Esophagus squamous epithelium (tissue), 4 donors: ENCODE measurements at regions not wholly inside any gene's neighbourhood (a gene's known extent, or its start where the extent isn't known, plus 50 kb on each side); places are given as distances from the start of the nearest gene placed in this dataset.

Source experiments
- POLR2A ChIP-seq, 4 donors: fragments of 450-650 bp; IDR thresholded peaks; one replicate each; pipeline ENCODE4 v1.6.1; 2017; ENCODE audit warnings: antibody characterized with exemption in 4 of 4, mild to moderate bottlenecking in 4 of 4, moderate library complexity in 3 of 4
- TF ChIP-seq, protein P1 (sequence below), 6 experiments: fragments of 450-650 bp in 4 of 6; fragments of 200-600 bp in 2 of 6; sonication (generic) in 2 of 6; IDR thresholded peaks; one replicate each; pipeline ENCODE4 v1.5.1; 2016 to 2019; ENCODE audit warnings: antibody characterized with exemption in 6 of 6, mild to moderate bottlenecking in 4 of 6, moderate library complexity in 4 of 6

DNA sequence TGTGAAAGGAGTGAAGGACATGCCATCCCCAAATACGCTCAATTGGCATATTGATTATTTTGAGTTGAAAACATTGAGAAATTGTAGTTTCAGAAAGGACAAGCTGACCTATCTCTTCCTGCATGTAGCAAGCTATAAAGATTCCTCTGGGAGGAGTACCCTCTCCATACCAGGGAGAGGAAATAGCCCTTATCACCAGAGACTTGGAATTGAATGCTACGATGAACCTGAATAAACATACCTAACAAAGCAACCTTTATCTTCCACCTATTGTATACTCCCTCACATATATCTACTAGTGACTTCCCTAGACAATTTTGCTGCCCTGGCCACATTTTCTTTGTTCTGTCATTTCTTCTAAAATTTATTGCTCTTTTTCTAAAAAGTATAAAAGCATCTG is 150.2 kb upstream of the EEPD1 start:
- TF ChIP-seq, protein P1, sequence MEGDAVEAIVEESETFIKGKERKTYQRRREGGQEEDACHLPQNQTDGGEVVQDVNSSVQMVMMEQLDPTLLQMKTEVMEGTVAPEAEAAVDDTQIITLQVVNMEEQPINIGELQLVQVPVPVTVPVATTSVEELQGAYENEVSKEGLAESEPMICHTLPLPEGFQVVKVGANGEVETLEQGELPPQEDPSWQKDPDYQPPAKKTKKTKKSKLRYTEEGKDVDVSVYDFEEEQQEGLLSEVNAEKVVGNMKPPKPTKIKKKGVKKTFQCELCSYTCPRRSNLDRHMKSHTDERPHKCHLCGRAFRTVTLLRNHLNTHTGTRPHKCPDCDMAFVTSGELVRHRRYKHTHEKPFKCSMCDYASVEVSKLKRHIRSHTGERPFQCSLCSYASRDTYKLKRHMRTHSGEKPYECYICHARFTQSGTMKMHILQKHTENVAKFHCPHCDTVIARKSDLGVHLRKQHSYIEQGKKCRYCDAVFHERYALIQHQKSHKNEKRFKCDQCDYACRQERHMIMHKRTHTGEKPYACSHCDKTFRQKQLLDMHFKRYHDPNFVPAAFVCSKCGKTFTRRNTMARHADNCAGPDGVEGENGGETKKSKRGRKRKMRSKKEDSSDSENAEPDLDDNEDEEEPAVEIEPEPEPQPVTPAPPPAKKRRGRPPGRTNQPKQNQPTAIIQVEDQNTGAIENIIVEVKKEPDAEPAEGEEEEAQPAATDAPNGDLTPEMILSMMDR (IDR thresholded peaks at IDR 0.05), result no peak
- no peak for TF ChIP-seq POLR2A (IDR thresholded peaks at IDR 0.05)
